ENCODE measurements at regions not wholly inside any gene's neighbourhood (a gene's known extent, or its start where the extent isn't known, plus 50 kb on each side); places are given as distances from the start of the nearest gene placed in this dataset.
"Not testable (repeated sequence)": the region's sequence is repeated elsewhere in the genome, so short reads cannot be mapped to it uniquely, and the experiment has no call there.

DNA sequence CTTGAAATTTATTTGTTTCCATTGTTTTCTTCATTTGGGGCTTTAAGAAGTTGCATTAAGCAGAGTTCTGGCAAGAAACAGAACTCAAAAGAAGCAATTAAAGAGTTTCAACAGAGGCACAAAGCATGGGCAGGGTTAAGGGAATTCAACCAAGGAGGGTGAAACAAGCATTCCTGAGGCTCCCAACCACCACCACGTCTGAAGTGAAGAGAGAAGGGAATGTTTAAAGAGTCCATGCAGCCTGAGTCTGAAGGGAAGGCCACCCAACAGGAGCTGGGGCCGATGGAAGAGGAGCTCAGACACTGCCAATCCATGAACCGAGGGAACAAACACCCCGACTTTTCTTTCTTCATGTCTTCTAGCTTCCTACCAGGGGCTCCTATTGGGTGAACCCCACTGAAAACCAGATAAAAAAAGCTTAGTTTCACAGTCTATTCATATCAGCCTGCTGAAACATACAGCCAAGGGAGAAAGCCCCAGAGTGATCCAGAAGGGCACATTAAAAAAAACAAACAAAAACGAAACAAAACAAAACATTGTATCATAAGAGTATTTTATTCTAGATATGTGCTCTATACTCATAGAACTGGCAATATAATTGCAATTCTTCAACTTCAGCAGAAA, 168.9 kb downstream of the SPDYE17 start:
- TF ChIP-seq EZH2 (IDR thresholded peaks at IDR 0.05; ENCODE audit: borderline replicate concordance, low read depth, low read length, poor library complexity, severe bottlenecking); CTCF (conservative IDR thresholded peaks at IDR 0.05; ENCODE audit: low read depth, low read length): not testable (repeated sequence)
